GM12874 (cell line): ENCODE measurements at regions not wholly inside any gene's neighbourhood (a gene's known extent, or its start where the extent isn't known, plus 50 kb on each side); places are given as distances from the start of the nearest gene placed in this dataset.

Experiments used
- CTCF ChIP-seq: IDR thresholded peaks from 2 replicates; pipeline ENCODE4 v1.5.1; 2011; ENCODE audit warnings: low read depth, mild to moderate bottlenecking, control low read depth, low read length, moderate library complexity; ENCODE audit not compliant: insufficient read depth

GRCh38 chr2:161097157-161097556, 63.1 kb upstream of the TANK start:
- TF ChIP-seq CTCF: no peak

- TF ChIP-seq CTCF: no peak
These were observed 59.9 kb upstream of the TANK start for GRCh38 chr2:161100211-161100895.

- no peak for TF ChIP-seq CTCF
These were observed 58.8 kb upstream of the TANK start for GRCh38 chr2:161101406-161101805.

- no peak for TF ChIP-seq CTCF
These were observed 57.3 kb upstream of the TANK start for GRCh38 chr2:161102770-161103450.

GRCh38 chr2:161103451-161103831, 56.8 kb upstream of the TANK start:
- no peak for TF ChIP-seq CTCF

- TF ChIP-seq CTCF: no peak
These were observed 56.1 kb upstream of the TANK start for GRCh38 chr2:161104054-161104553.

GRCh38 chr2:161107265-161107664, 53.0 kb upstream of the TANK start:
- TF ChIP-seq CTCF: no peak
